Trophoblast cell (in vitro differentiated cells and primary cell): ENCODE measurements at regions not wholly inside any gene's neighbourhood (a gene's known extent, or its start where the extent isn't known, plus 50 kb on each side); places are given as distances from the start of the nearest gene placed in this dataset.

Experiments used
- DNase-seq, 2 donors: peaks; one replicate each; pipeline ENCODE4 v3.0.0-alpha.2; 2016
- H2AFZ ChIP-seq: 2 replicates; pipeline ENCODE4 v1.6.1; 2013; ENCODE audit warnings: low read length, moderate library complexity, mild to moderate bottlenecking; ENCODE audit not compliant: insufficient read depth, poor library complexity
- H2AK5ac ChIP-seq: 2 replicates; pipeline ENCODE4 v1.6.1; 2013; ENCODE audit warnings: mild to moderate bottlenecking, low read length
- H2BK120ac ChIP-seq: 2 replicates; pipeline ENCODE4 v1.6.1; 2013; ENCODE audit warnings: low read length, mild to moderate bottlenecking, moderate library complexity; ENCODE audit not compliant: insufficient read depth, poor library complexity
- H2BK12ac ChIP-seq: 2 replicates; pipeline ENCODE4 v1.6.1; 2013; ENCODE audit warnings: mild to moderate bottlenecking, low read length, moderate library complexity
- H2BK5ac ChIP-seq: 2 replicates; pipeline ENCODE4 v1.6.1; 2013; ENCODE audit warnings: low read length, low read depth, moderate library complexity, mild to moderate bottlenecking; ENCODE audit not compliant: poor library complexity
- H3K14ac ChIP-seq: 2 replicates; pipeline ENCODE4 v1.6.1; 2013; ENCODE audit warnings: mild to moderate bottlenecking, low read length
- H3K18ac ChIP-seq: 2 replicates; pipeline ENCODE4 v1.6.1; 2013; ENCODE audit warnings: mild to moderate bottlenecking, low read length
- H3K23ac ChIP-seq: 2 replicates; pipeline ENCODE4 v1.6.1; 2013; ENCODE audit warnings: low read length
- H3K27ac ChIP-seq: 2 replicates; pipeline ENCODE4 v1.5.1; 2013; ENCODE audit warnings: low read depth, mild to moderate bottlenecking, inconsistent platforms, low read length, moderate library complexity
- H3K27me3 ChIP-seq: 2 replicates; pipeline ENCODE4 v1.6.1; 2013; ENCODE audit warnings: inconsistent platforms, mild to moderate bottlenecking, low read length, moderate library complexity; ENCODE audit not compliant: insufficient read depth
- H3K36me3 ChIP-seq, 2 experiments: 1 replicate in 1 of 2; 2 replicates in 1 of 2; pipeline ENCODE4 v1.6.1; 2013; ENCODE audit warnings: low read length in 2 of 2, mild to moderate bottlenecking in 2 of 2, moderate library complexity in 1 of 2; ENCODE audit not compliant: insufficient read depth in 2 of 2, control insufficient read depth in 1 of 2
- H3K4ac ChIP-seq: 2 replicates; pipeline ENCODE4 v1.6.1; 2013; ENCODE audit warnings: low read depth, mild to moderate bottlenecking, low read length, moderate library complexity
- H3K4me1 ChIP-seq, 2 experiments: 1 replicate in 1 of 2; 2 replicates in 1 of 2; pipeline ENCODE4 v1.6.1; 2013; ENCODE audit warnings: low read length in 2 of 2, mild to moderate bottlenecking in 2 of 2, moderate library complexity in 1 of 2; ENCODE audit not compliant: insufficient read depth in 2 of 2, control insufficient read depth in 1 of 2
- H3K4me2 ChIP-seq: 2 replicates; pipeline ENCODE4 v1.6.1; 2013; ENCODE audit warnings: inconsistent platforms, mild to moderate bottlenecking, low read length, moderate library complexity
- H3K4me3 ChIP-seq: 2 replicates; pipeline ENCODE4 v1.5.1; 2013; ENCODE audit warnings: mild to moderate bottlenecking, low read depth, low read length, inconsistent platforms
- H3K79me1 ChIP-seq: one replicate; pipeline ENCODE4 v1.6.1; 2013; ENCODE audit warnings: low read length
- H3K79me2 ChIP-seq: 2 replicates; pipeline ENCODE4 v1.6.1; 2013; ENCODE audit warnings: low read length, mild to moderate bottlenecking; ENCODE audit not compliant: control insufficient read depth, insufficient read depth, poor library complexity
- H3K9ac ChIP-seq: 2 replicates; pipeline ENCODE4 v1.6.1; 2013; ENCODE audit warnings: mild to moderate bottlenecking, low read length
- H3K9me3 ChIP-seq: 2 replicates; pipeline ENCODE4 v1.6.1; 2013; ENCODE audit warnings: low read depth, mild to moderate bottlenecking, control low read depth, inconsistent platforms, low read length; ENCODE audit not compliant: insufficient read depth
- H4K12ac ChIP-seq: 2 replicates; pipeline ENCODE4 v1.6.1; 2013; ENCODE audit warnings: low read depth, mild to moderate bottlenecking, low read length, moderate library complexity
- H4K8ac ChIP-seq: 2 replicates; pipeline ENCODE4 v1.6.1; 2013; ENCODE audit warnings: low read depth, mild to moderate bottlenecking, low read length, moderate library complexity
- H4K91ac ChIP-seq: one replicate; pipeline ENCODE4 v1.6.1; 2013; ENCODE audit warnings: low read depth, mild to moderate bottlenecking, low read length, moderate library complexity
- WGBS: extraction: QIAGEN DNeasy Blood & Tissue Kit; methylation state at CpG from one replicate; pipeline ENCODE4 v1.1.7; 2013; ENCODE audit warnings: missing lambda C conversion rate; ENCODE audit not compliant: insufficient read length, insufficient coverage; ENCODE audit errors: extremely low coverage; 5-methylcytosine and 5-hydroxymethylcytosine counted together

- no peak overlapping the region for H2BK120ac ChIP-seq
- no peak overlapping the region for H3K4me3 ChIP-seq
- no peak overlapping the region for H3K4me2 ChIP-seq
- no peak overlapping the region for H2AK5ac ChIP-seq
- no peak overlapping the region for H3K9ac ChIP-seq
- no peaks in the 10 kb centered on the region for H3K79me2 ChIP-seq
- no peak overlapping the region for H3K18ac ChIP-seq
- H4K12ac ChIP-seq = no peak overlapping the region
- H3K27me3 ChIP-seq = peaks cover 2% of the 10 kb centered on the region
- H4K8ac ChIP-seq = no peak overlapping the region
- no peak overlapping the region for H3K4ac ChIP-seq
- no peak overlapping the region for H4K91ac ChIP-seq
- H3K27ac ChIP-seq = no peak overlapping the region
- H3K4me1 ChIP-seq = no peaks in the 10 kb centered on the region
- H3K9me3 ChIP-seq = peaks cover 2% of the 10 kb centered on the region
- no peaks in the 10 kb centered on the region for H3K36me3 ChIP-seq
- no peaks in the 10 kb centered on the region for H3K79me1 ChIP-seq
- H3K23ac ChIP-seq = no peak overlapping the region
- WGBS = no CpG with 5 or more reads among the region's 14 CpGs
- no peak overlapping the region for H2BK5ac ChIP-seq
- H2AFZ ChIP-seq = no peak overlapping the region
- H3K14ac ChIP-seq = no peak overlapping the region
- no peak for DNase-seq
- H2BK12ac ChIP-seq = no peak overlapping the region
Observed at GRCh38 chr20:20888266-20888656, 175.8 kb upstream of the RALGAPA2 start.

GRCh38 chr20:20887593-20888265, 175.3 kb upstream of the RALGAPA2 start:
- H3K23ac ChIP-seq = no peak overlapping the region
- no peak for DNase-seq
- no peak overlapping the region for H3K4me3 ChIP-seq
- no peak overlapping the region for H4K91ac ChIP-seq
- no peak overlapping the region for H3K18ac ChIP-seq
- no peaks in the 10 kb centered on the region for H3K79me2 ChIP-seq
- H2AK5ac ChIP-seq = no peak overlapping the region
- H3K14ac ChIP-seq = no peak overlapping the region
- no peak overlapping the region for H4K12ac ChIP-seq
- H2BK120ac ChIP-seq = no peak overlapping the region
- H3K27me3 ChIP-seq = peaks cover 2% of the 10 kb centered on the region
- no peak overlapping the region for H2AFZ ChIP-seq
- no peak overlapping the region for H3K4ac ChIP-seq
- no peaks in the 10 kb centered on the region for H3K4me1 ChIP-seq
- no peak overlapping the region for H3K4me2 ChIP-seq
- no peak overlapping the region for H2BK5ac ChIP-seq
- WGBS = no CpG with 5 or more reads among the region's 19 CpGs
- H3K27ac ChIP-seq = no peak overlapping the region
- no peak overlapping the region for H3K9ac ChIP-seq
- no peaks in the 10 kb centered on the region for H3K79me1 ChIP-seq
- no peaks in the 10 kb centered on the region for H3K36me3 ChIP-seq
- H3K9me3 ChIP-seq = peaks cover 2% of the 10 kb centered on the region
- no peak overlapping the region for H4K8ac ChIP-seq
- no peak overlapping the region for H2BK12ac ChIP-seq

GRCh38 chr20:20881808-20882207, 169.4 kb upstream of the RALGAPA2 start:
- no peak overlapping the region for H2BK120ac ChIP-seq

GRCh38 chr20:20877079-20877478, 164.6 kb upstream of the RALGAPA2 start:
- H2BK12ac ChIP-seq = no peak overlapping the region
- WGBS = no CpG with 5 or more reads among the region's 2 CpGs
- no peak for DNase-seq
- H2BK5ac ChIP-seq = no peak overlapping the region
- H3K23ac ChIP-seq = no peak overlapping the region
- H2AFZ ChIP-seq = no peak overlapping the region
- no peak overlapping the region for H4K12ac ChIP-seq
- no peak overlapping the region for H4K91ac ChIP-seq
- H3K14ac ChIP-seq = no peak overlapping the region
- H3K27me3 ChIP-seq = no peaks in the 10 kb centered on the region
- H3K4me1 ChIP-seq = no peaks in the 10 kb centered on the region
- H2BK120ac ChIP-seq = no peak overlapping the region
- no peak overlapping the region for H3K4me3 ChIP-seq
- no peaks in the 10 kb centered on the region for H3K9me3 ChIP-seq
- H4K8ac ChIP-seq = no peak overlapping the region
- H2AK5ac ChIP-seq = no peak overlapping the region
- no peak overlapping the region for H3K4me2 ChIP-seq
- no peak overlapping the region for H3K18ac ChIP-seq
- no peak overlapping the region for H3K27ac ChIP-seq
- H3K79me1 ChIP-seq = no peaks in the 10 kb centered on the region
- H3K36me3 ChIP-seq = no peaks in the 10 kb centered on the region
- H3K9ac ChIP-seq = no peak overlapping the region
- H3K79me2 ChIP-seq = no peaks in the 10 kb centered on the region
- H3K4ac ChIP-seq = no peak overlapping the region

More at GRCh38 chr20:20881808-20882207, 169.4 kb upstream of the RALGAPA2 start:
- Histone ChIP-seq H3K18ac (no peak overlapping the region), H3K9ac (no peak overlapping the region), H3K4me1 (no peaks in the 10 kb centered on the region), H2BK5ac (no peak overlapping the region), H3K4ac (no peak overlapping the region), H2BK12ac (no peak overlapping the region), H4K91ac (no peak overlapping the region), H3K14ac (no peak overlapping the region), H3K4me3 (no peak overlapping the region), H3K9me3 (no peaks in the 10 kb centered on the region), H3K79me2 (no peaks in the 10 kb centered on the region), H2AK5ac (no peak overlapping the region), H3K27me3 (peaks cover 2% of the 10 kb centered on the region), H3K79me1 (no peaks in the 10 kb centered on the region), H3K36me3 (no peaks in the 10 kb centered on the region), H3K4me2 (no peak overlapping the region), H4K8ac (no peak overlapping the region), H3K27ac (no peak overlapping the region), H3K23ac (no peak overlapping the region), H4K12ac (no peak overlapping the region), H2AFZ (no peak overlapping the region)
- DNase-seq = no peak
- WGBS = no CpG with 5 or more reads among the region's 2 CpGs
